ENCODE measurements at regions not wholly inside any gene's neighbourhood (a gene's known extent, or its start where the extent isn't known, plus 50 kb on each side); places are given as distances from the start of the nearest gene placed in this dataset.
"Not testable (repeated sequence)": the region's sequence is repeated elsewhere in the genome, so short reads cannot be mapped to it uniquely, and the experiment has no call there.

GRCh38 chr14:98927986-98928385 is 344.0 kb downstream of the BCL11B start:
- TF ChIP-seq, protein P1, sequence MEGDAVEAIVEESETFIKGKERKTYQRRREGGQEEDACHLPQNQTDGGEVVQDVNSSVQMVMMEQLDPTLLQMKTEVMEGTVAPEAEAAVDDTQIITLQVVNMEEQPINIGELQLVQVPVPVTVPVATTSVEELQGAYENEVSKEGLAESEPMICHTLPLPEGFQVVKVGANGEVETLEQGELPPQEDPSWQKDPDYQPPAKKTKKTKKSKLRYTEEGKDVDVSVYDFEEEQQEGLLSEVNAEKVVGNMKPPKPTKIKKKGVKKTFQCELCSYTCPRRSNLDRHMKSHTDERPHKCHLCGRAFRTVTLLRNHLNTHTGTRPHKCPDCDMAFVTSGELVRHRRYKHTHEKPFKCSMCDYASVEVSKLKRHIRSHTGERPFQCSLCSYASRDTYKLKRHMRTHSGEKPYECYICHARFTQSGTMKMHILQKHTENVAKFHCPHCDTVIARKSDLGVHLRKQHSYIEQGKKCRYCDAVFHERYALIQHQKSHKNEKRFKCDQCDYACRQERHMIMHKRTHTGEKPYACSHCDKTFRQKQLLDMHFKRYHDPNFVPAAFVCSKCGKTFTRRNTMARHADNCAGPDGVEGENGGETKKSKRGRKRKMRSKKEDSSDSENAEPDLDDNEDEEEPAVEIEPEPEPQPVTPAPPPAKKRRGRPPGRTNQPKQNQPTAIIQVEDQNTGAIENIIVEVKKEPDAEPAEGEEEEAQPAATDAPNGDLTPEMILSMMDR (IDR thresholded peaks at IDR 0.05) = no peak
- TF ChIP-seq POLR2AphosphoS5 (IDR thresholded peaks at IDR 0.05) (no peak), POLR2A (IDR thresholded peaks at IDR 0.05) (no peak)
- no peak for DNase-seq (ENCODE audit: low spot score)
- no peaks in the 10 kb centered on the region for H3K36me3 ChIP-seq
- 94% methylated on average over 9 of the region's 9 CpGs for WGBS
- intact Hi-C loops (cut with DNase I) = no loop called here
- H3K27me3 ChIP-seq (replicated peaks; ENCODE audit: insufficient read depth) = no peaks in the 10 kb centered on the region
- no peaks in the 10 kb centered on the region for H3K4me1 ChIP-seq (replicated peaks)
- no peaks in the 10 kb centered on the region for H3K9me3 ChIP-seq
- H3K4me3 ChIP-seq = no peak overlapping the region
- no peak overlapping the region for H3K27ac ChIP-seq

- no peak overlapping the region for H3K27ac ChIP-seq
- 84% methylated on average over 8 of the region's 8 CpGs for WGBS
- TF ChIP-seq, protein P1 (IDR thresholded peaks at IDR 0.05) = no peak
- TF ChIP-seq POLR2AphosphoS5 (IDR thresholded peaks at IDR 0.05) = no peak
- no peak for TF ChIP-seq POLR2A (IDR thresholded peaks at IDR 0.05)
- H3K4me3 ChIP-seq = no peak overlapping the region
- H3K9me3 ChIP-seq = no peaks in the 10 kb centered on the region
- intact Hi-C loops (cut with DNase I) = no loop called here
- H3K4me1 ChIP-seq (replicated peaks) = no peaks in the 10 kb centered on the region
- no peaks in the 10 kb centered on the region for H3K36me3 ChIP-seq
- H3K27me3 ChIP-seq (replicated peaks; ENCODE audit: insufficient read depth) = no peaks in the 10 kb centered on the region
- DNase-seq (ENCODE audit: low spot score) = no peak
Measured at GRCh38 chr14:98928418-98928817, 343.6 kb downstream of the BCL11B start.

- H3K27ac ChIP-seq = no peak overlapping the region
- intact Hi-C loops (cut with DNase I) = no loop called here
- DNase-seq (ENCODE audit: low spot score) = no peak
- no peaks in the 10 kb centered on the region for H3K9me3 ChIP-seq
- TF ChIP-seq POLR2A (IDR thresholded peaks at IDR 0.05) (no peak), POLR2AphosphoS5 (IDR thresholded peaks at IDR 0.05) (no peak)
- TF ChIP-seq, protein P1 (IDR thresholded peaks at IDR 0.05) = no peak
- no peaks in the 10 kb centered on the region for H3K27me3 ChIP-seq (replicated peaks; ENCODE audit: insufficient read depth)
- H3K4me3 ChIP-seq = no peak overlapping the region
- H3K36me3 ChIP-seq = no peaks in the 10 kb centered on the region
- no peaks in the 10 kb centered on the region for H3K4me1 ChIP-seq (replicated peaks)
Measured at GRCh38 chr14:98931126-98931525, 340.9 kb downstream of the BCL11B start.

DNA sequence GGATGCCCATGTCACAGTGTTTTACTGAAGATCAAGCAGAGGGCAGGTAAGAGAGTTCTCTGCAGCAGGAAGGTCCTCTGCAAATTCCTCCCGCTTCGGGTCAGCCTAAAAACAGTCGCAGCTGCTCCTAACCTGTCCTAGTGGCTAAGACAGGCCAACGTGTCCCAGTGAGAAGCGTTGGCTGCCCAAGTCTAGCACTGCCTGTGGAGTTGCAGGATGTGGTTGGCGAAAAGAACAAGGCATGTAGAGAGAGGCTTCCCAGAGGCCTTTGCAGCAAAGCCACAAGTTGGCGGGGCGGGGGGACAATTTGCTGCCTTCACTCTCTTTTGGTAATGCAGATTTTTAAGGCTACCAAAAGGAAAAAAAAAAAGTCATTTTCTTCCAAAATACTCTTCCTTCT is 340.1 kb downstream of the BCL11B start:
- H3K27me3 ChIP-seq (replicated peaks; ENCODE audit: insufficient read depth) = no peaks in the 10 kb centered on the region
- H3K4me3 ChIP-seq = no peak overlapping the region
- no peak for DNase-seq (ENCODE audit: low spot score)
- H3K27ac ChIP-seq = no peak overlapping the region
- TF ChIP-seq POLR2A (IDR thresholded peaks at IDR 0.05) (no peak), POLR2AphosphoS5 (IDR thresholded peaks at IDR 0.05) (no peak)
- TF ChIP-seq, protein P1 (IDR thresholded peaks at IDR 0.05) = no peak
- H3K9me3 ChIP-seq = no peaks in the 10 kb centered on the region
- intact Hi-C loops (cut with DNase I) = no loop called here
- H3K4me1 ChIP-seq (replicated peaks) = no peaks in the 10 kb centered on the region
- H3K36me3 ChIP-seq = no peaks in the 10 kb centered on the region
- WGBS = 91% methylated on average over 8 of the region's 8 CpGs

- Histone ChIP-seq H3K27me3 (replicated peaks; ENCODE audit: insufficient read depth) (no peaks in the 10 kb centered on the region), H3K4me3 (no peak overlapping the region), H3K27ac (no peak overlapping the region), H3K9me3 (no peaks in the 10 kb centered on the region), H3K4me1 (replicated peaks) (no peaks in the 10 kb centered on the region), H3K36me3 (no peaks in the 10 kb centered on the region)
- TF ChIP-seq, protein P1 (IDR thresholded peaks at IDR 0.05) = no peak
- no peak for TF ChIP-seq POLR2AphosphoS5 (IDR thresholded peaks at IDR 0.05)
- TF ChIP-seq POLR2A (IDR thresholded peaks at IDR 0.05) = no peak
- intact Hi-C loops (cut with DNase I) = no loop called here
- DNase-seq (ENCODE audit: low spot score) = no peak
- WGBS = 84% methylated on average over 8 of the region's 8 CpGs
Measured at GRCh38 chr14:98932431-98933325, 339.3 kb downstream of the BCL11B start.

- H3K36me3 ChIP-seq; H3K9me3 ChIP-seq; DNase-seq (ENCODE audit: low spot score); H3K27me3 ChIP-seq (replicated peaks; ENCODE audit: insufficient read depth); intact Hi-C loops (cut with DNase I); H3K4me1 ChIP-seq (replicated peaks); H3K4me3 ChIP-seq; H3K27ac ChIP-seq: not testable (repeated sequence)
- 84% methylated on average over 5 of the region's 5 CpGs for WGBS
Measured at GRCh38 chr14:98934569-98934968, 337.4 kb downstream of the BCL11B start.

Data from prostate gland (tissue), 2 donors.